LNCaP clone FGC (cell line): ENCODE measurements at regions not wholly inside any gene's neighbourhood (a gene's known extent, or its start where the extent isn't known, plus 50 kb on each side); places are given as distances from the start of the nearest gene placed in this dataset.

Source experiments
- DNase-seq: peaks from one replicate; pipeline ENCODE4 v3.0.0-alpha.2; 2011; ENCODE audit warnings: low read depth
- H3K4me3 ChIP-seq: 2 replicates; pipeline ENCODE4 v1.5.1; 2011; ENCODE audit warnings: mild to moderate bottlenecking, low read depth, low read length, control low read depth
- TF ChIP-seq, protein P1 (sequence below): IDR thresholded peaks from 2 replicates; pipeline ENCODE4 v1.5.1; 2012; ENCODE audit warnings: mild to moderate bottlenecking; ENCODE audit not compliant: control insufficient read depth, insufficient read depth; ENCODE audit errors: extremely low read depth

GRCh38 chr10:70966646-70967553, 78.5 kb upstream of the PCBD1 start:
- H3K4me3 ChIP-seq = no peak overlapping the region
- no peak for DNase-seq
- TF ChIP-seq, protein P1, sequence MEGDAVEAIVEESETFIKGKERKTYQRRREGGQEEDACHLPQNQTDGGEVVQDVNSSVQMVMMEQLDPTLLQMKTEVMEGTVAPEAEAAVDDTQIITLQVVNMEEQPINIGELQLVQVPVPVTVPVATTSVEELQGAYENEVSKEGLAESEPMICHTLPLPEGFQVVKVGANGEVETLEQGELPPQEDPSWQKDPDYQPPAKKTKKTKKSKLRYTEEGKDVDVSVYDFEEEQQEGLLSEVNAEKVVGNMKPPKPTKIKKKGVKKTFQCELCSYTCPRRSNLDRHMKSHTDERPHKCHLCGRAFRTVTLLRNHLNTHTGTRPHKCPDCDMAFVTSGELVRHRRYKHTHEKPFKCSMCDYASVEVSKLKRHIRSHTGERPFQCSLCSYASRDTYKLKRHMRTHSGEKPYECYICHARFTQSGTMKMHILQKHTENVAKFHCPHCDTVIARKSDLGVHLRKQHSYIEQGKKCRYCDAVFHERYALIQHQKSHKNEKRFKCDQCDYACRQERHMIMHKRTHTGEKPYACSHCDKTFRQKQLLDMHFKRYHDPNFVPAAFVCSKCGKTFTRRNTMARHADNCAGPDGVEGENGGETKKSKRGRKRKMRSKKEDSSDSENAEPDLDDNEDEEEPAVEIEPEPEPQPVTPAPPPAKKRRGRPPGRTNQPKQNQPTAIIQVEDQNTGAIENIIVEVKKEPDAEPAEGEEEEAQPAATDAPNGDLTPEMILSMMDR = no peak

DNA sequence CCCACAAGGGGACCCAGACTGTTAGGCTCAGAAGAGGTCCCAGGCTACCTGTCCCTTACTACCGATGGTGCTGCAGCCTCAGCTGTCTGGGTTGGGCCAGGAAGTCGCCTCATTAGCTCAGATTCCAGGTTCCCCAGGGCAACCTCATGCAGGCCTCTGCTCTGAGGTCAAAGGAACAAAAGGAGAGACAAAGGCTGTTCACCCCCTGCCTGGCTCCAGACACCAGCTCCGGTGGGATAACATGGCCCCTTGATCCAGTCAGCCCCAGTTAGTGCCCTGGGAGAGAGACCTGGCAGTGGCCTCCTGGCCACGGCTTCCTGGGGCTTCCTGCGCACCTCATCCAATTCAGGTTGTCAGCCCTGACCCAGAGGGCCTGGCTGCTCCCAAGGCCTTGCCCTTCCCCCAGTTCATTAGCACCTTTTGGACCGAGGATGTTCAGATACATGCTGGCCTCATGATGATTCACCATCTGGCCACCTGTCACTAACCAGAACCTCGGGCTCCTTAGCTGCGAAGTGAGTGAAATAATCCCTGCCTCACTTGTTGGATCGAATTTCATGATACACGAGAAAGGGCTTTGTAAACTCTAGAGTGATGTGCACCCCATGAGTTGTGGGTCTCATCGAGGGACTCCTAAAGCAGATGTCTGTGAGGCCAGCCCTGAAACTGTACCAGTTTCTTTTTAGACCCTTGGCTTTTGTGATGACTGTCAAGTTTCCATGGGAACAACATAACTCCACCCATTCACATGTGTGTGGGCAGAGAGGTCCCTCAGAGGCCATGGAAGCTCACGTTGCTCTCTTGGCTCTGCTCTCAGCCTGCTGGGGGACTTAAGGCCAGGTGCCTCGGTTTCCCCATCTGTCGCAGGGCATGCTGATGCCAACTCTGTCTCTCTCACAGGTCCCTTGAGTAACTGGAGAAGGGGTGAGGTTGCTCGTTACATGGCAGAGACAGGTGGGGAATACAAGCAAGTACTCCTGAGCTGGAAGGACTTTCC, 79.5 kb upstream of the PCBD1 start:
- no peak for DNase-seq
- TF ChIP-seq, protein P1 = no peak
- H3K4me3 ChIP-seq = no peak overlapping the region

- no peak for DNase-seq
- TF ChIP-seq, protein P1 = no peak
- no peak overlapping the region for H3K4me3 ChIP-seq
Observed at GRCh38 chr10:70969188-70969587, 80.8 kb upstream of the PCBD1 start.

GRCh38 chr10:70970830-70971229, 82.5 kb upstream of the PCBD1 start:
- no peak for DNase-seq

DNA sequence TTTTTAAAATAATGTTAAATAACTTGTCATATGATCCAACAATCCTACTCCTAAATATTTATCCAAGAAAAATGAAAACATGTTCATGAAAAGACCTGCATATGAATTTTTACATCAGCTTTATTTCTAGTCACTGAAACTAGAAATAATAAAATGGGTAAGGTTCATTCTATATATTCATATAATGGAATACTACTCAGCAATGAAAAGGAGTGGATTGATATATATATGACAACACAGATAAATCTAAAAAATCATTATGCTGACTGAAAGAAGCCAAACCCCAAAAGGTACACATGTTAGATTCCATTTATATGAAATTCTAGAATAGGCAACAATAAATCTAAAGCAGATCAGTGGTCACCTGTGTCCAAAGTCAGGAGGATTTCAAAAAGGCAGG, 84.9 kb upstream of the PCBD1 start:
- TF ChIP-seq, protein P1 = no peak
- H3K4me3 ChIP-seq = no peak overlapping the region
- DNase-seq = no peak

More at GRCh38 chr10:70970830-70971229, 82.5 kb upstream of the PCBD1 start:
- TF ChIP-seq, protein P1 = no peak
- H3K4me3 ChIP-seq = no peak overlapping the region

DNA sequence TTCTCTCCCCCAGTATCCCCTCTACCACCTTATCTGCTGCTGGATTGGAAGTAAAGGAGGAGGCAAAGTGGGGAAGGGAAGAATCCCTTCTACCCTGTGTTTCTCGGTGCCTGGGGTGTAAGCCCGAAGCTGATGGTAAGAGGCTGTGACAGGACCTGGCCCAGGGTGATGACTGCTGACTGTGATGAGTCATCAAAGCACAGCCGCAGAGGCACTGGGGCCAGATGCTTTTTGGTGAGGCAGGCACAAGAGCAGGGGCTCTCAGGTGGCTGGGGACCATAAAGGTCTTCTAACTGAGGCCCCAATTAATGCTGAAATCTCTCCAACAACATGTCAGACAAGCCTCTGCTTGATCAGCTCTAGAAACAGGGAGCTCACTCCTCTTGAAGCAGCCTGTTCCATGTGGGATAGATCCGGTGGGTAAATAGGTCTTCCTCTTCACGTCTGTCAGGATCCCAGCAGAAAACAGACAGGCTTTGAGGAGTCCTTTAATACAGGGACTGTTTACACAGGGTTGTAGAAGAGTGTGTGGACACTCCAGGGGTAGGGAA, 86.1 kb upstream of the PCBD1 start:
- no peak for DNase-seq
- TF ChIP-seq, protein P1 = no peak
- H3K4me3 ChIP-seq = no peak overlapping the region
